ENCODE measurements at regions not wholly inside any gene's neighbourhood (a gene's known extent, or its start where the extent isn't known, plus 50 kb on each side); places are given as distances from the start of the nearest gene placed in this dataset.

DNA sequence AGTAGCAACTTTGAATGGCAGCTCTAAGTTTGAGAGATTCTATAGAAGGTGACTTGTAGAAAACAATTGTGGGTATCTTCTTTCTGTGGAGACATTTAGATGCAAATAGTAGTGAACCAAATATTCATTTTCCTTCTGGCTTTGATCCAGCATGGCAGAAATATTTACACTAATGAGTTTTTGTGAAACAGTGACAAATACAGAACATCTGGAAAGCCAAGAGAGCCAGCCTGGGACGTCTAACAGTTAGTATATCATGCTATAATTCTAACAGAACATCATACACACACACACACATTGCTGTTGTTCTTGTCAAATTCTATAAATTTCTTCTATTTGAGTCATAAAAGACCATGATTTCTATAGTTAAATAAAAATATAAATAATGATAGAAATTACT is 1777.9 kb downstream of the ARAP2 start:
- no peak overlapping the region for H3K9ac ChIP-seq (ENCODE audit: low read depth, low read length, poor library complexity, severe bottlenecking)
- no peaks in the 10 kb centered on the region for H3K9me2 ChIP-seq (replicated peaks; ENCODE audit: low read depth, low read length)
- H3K27me3 ChIP-seq (ENCODE audit: insufficient read depth, low read length, poor library complexity, severe bottlenecking), result no peaks in the 10 kb centered on the region
- H3F3A ChIP-seq (ENCODE audit: low read depth), result no peaks in the 10 kb centered on the region
- no peaks in the 10 kb centered on the region for H3K4me1 ChIP-seq (ENCODE audit: insufficient read depth, low read length, poor library complexity, severe bottlenecking)
- H3K9me3 ChIP-seq (ENCODE audit: insufficient read depth, low read depth, low read length), result no peaks in the 10 kb centered on the region
- no peaks in the 10 kb centered on the region for H3K79me2 ChIP-seq (ENCODE audit: insufficient read depth, low read length)
- H2AFZ ChIP-seq (ENCODE audit: low read length), result no peak overlapping the region
- TF ChIP-seq, protein P1, sequence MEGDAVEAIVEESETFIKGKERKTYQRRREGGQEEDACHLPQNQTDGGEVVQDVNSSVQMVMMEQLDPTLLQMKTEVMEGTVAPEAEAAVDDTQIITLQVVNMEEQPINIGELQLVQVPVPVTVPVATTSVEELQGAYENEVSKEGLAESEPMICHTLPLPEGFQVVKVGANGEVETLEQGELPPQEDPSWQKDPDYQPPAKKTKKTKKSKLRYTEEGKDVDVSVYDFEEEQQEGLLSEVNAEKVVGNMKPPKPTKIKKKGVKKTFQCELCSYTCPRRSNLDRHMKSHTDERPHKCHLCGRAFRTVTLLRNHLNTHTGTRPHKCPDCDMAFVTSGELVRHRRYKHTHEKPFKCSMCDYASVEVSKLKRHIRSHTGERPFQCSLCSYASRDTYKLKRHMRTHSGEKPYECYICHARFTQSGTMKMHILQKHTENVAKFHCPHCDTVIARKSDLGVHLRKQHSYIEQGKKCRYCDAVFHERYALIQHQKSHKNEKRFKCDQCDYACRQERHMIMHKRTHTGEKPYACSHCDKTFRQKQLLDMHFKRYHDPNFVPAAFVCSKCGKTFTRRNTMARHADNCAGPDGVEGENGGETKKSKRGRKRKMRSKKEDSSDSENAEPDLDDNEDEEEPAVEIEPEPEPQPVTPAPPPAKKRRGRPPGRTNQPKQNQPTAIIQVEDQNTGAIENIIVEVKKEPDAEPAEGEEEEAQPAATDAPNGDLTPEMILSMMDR (conservative IDR thresholded peaks at IDR 0.05; ENCODE audit: low read length), result no peak
- no peak for TF ChIP-seq EZH2phosphoT487 (IDR thresholded peaks at IDR 0.05; ENCODE audit: borderline replicate concordance)
- no peak overlapping the region for H3K4me2 ChIP-seq (ENCODE audit: low read depth, low read length, poor library complexity, severe bottlenecking)
- no peaks in the 10 kb centered on the region for H4K20me1 ChIP-seq (ENCODE audit: insufficient read depth, low read length, poor library complexity, severe bottlenecking)
- H3K4me3 ChIP-seq (ENCODE audit: low read length, poor library complexity, severe bottlenecking), result no peak overlapping the region
- H3K36me3 ChIP-seq (ENCODE audit: insufficient read depth, low read length), result no peaks in the 10 kb centered on the region

DNA sequence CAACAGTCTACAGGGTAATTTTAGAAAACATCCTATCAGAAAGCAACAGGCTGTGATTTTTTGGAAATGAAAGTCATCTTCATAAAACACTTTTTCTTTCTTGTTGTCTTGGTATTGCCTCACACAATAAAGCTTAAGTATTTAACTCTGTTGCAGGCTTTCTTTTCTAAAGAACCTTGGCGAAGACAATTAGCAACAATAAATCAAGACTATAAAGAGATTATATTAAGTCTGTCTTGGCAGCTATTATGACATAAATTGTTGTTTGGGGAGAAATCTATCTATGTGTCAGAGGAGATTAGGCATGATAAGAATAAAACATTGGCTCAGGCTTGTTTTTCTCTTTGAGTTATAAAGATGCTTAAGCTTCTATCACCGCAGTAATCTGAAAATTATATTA is 1774.8 kb downstream of the ARAP2 start:
- Histone ChIP-seq H3K27me3 (ENCODE audit: insufficient read depth, low read length, poor library complexity, severe bottlenecking) (no peaks in the 10 kb centered on the region), H3K4me2 (ENCODE audit: low read depth, low read length, poor library complexity, severe bottlenecking) (no peak overlapping the region), H3K9ac (ENCODE audit: low read depth, low read length, poor library complexity, severe bottlenecking) (no peak overlapping the region), H2AFZ (ENCODE audit: low read length) (no peak overlapping the region), H3K79me2 (ENCODE audit: insufficient read depth, low read length) (no peaks in the 10 kb centered on the region), H3K4me1 (ENCODE audit: insufficient read depth, low read length, poor library complexity, severe bottlenecking) (no peaks in the 10 kb centered on the region), H3K36me3 (ENCODE audit: insufficient read depth, low read length) (no peaks in the 10 kb centered on the region), H3F3A (ENCODE audit: low read depth) (no peaks in the 10 kb centered on the region), H3K9me2 (replicated peaks; ENCODE audit: low read depth, low read length) (no peaks in the 10 kb centered on the region), H3K9me3 (ENCODE audit: insufficient read depth, low read depth, low read length) (no peaks in the 10 kb centered on the region), H3K4me3 (ENCODE audit: low read length, poor library complexity, severe bottlenecking) (no peak overlapping the region), H4K20me1 (ENCODE audit: insufficient read depth, low read length, poor library complexity, severe bottlenecking) (no peaks in the 10 kb centered on the region)
- TF ChIP-seq, protein P1 (conservative IDR thresholded peaks at IDR 0.05; ENCODE audit: low read length), result no peak
- TF ChIP-seq EZH2phosphoT487 (IDR thresholded peaks at IDR 0.05; ENCODE audit: borderline replicate concordance), result no peak

DNA sequence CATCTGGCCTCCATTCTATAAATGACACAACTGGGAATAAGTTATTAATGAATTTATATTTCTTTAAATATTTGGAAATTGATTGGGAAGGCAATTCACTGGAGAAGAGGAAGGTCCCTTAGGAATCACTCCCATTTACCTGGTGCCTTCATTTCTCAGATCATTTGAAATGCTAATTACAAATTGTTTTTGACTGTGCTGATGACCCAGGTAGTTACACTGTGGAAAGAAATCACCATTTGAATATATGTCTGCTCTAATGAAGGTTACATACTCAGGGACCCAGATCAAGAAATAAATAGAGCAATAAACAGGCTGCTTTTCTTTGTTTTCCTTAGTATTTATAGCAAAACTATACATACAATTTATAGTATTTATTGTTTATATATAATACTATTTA is 1759.1 kb downstream of the ARAP2 start:
- TF ChIP-seq, protein P1 (conservative IDR thresholded peaks at IDR 0.05; ENCODE audit: low read length), result no peak
- TF ChIP-seq EZH2phosphoT487 (IDR thresholded peaks at IDR 0.05; ENCODE audit: borderline replicate concordance), result no peak
- Histone ChIP-seq H3K4me3 (ENCODE audit: low read length, poor library complexity, severe bottlenecking) (no peak overlapping the region), H3K79me2 (ENCODE audit: insufficient read depth, low read length) (no peaks in the 10 kb centered on the region), H3K27me3 (ENCODE audit: insufficient read depth, low read length, poor library complexity, severe bottlenecking) (no peaks in the 10 kb centered on the region), H3F3A (ENCODE audit: low read depth) (no peaks in the 10 kb centered on the region), H3K36me3 (ENCODE audit: insufficient read depth, low read length) (no peaks in the 10 kb centered on the region), H3K4me2 (ENCODE audit: low read depth, low read length, poor library complexity, severe bottlenecking) (no peak overlapping the region), H3K4me1 (ENCODE audit: insufficient read depth, low read length, poor library complexity, severe bottlenecking) (no peaks in the 10 kb centered on the region), H4K20me1 (ENCODE audit: insufficient read depth, low read length, poor library complexity, severe bottlenecking) (no peaks in the 10 kb centered on the region), H2AFZ (ENCODE audit: low read length) (no peak overlapping the region), H3K9ac (ENCODE audit: low read depth, low read length, poor library complexity, severe bottlenecking) (no peak overlapping the region), H3K9me3 (ENCODE audit: insufficient read depth, low read depth, low read length) (no peaks in the 10 kb centered on the region), H3K9me2 (replicated peaks; ENCODE audit: low read depth, low read length) (no peaks in the 10 kb centered on the region)

Measured in Loucy (cell line).